Skeletal muscle tissue (tissue), 3 donors: ENCODE measurements at regions not wholly inside any gene's neighbourhood (a gene's known extent, or its start where the extent isn't known, plus 50 kb on each side); places are given as distances from the start of the nearest gene placed in this dataset.

ENCODE experiments used
- H3K27ac ChIP-seq: one replicate; pipeline ENCODE4 v1.7.0; 2013; ENCODE audit warnings: mild to moderate bottlenecking, low read depth, low read length, inconsistent platforms
- H3K27me3 ChIP-seq, 3 donors: one replicate each; pipeline ENCODE4 v1.7.0; 2013; ENCODE audit warnings: low read length in 3 of 3; ENCODE audit not compliant: control insufficient read depth in 3 of 3, insufficient read depth in 3 of 3
- H3K36me3 ChIP-seq, 3 donors: one replicate each; pipeline ENCODE4 v1.7.0; 2013; ENCODE audit warnings: low read length in 3 of 3; ENCODE audit not compliant: control insufficient read depth in 3 of 3, insufficient read depth in 3 of 3
- H3K4me1 ChIP-seq, 3 donors: one replicate each; pipeline ENCODE4 v1.7.0; 2013; ENCODE audit warnings: low read length in 3 of 3, mild to moderate bottlenecking in 3 of 3; ENCODE audit not compliant: control insufficient read depth in 3 of 3, insufficient read depth in 3 of 3
- H3K4me3 ChIP-seq, 3 donors: one replicate each; pipeline ENCODE4 v1.7.0; 2013; ENCODE audit warnings: low read length in 3 of 3
- H3K9ac ChIP-seq, 3 donors: one replicate each; pipeline ENCODE4 v1.7.0; 2013; ENCODE audit warnings: low read length in 3 of 3, mild to moderate bottlenecking in 3 of 3, moderate library complexity in 2 of 3, low read depth in 1 of 3
- H3K9me3 ChIP-seq, 3 donors: one replicate each; pipeline ENCODE4 v1.7.0; 2013; ENCODE audit warnings: low read length in 3 of 3; ENCODE audit not compliant: control insufficient read depth in 3 of 3
- donor health status: Osteomylitis.

- no peaks in the 10 kb centered on the region for H3K36me3 ChIP-seq
- H3K9ac ChIP-seq: no peak overlapping the region
- H3K4me3 ChIP-seq: no peak overlapping the region
- H3K27me3 ChIP-seq: no peaks in the 10 kb centered on the region
- H3K27ac ChIP-seq: no peak overlapping the region
- H3K4me1 ChIP-seq: no peaks in the 10 kb centered on the region
- H3K9me3 ChIP-seq: no peaks in the 10 kb centered on the region
These were observed 311.2 kb upstream of the LRATD1 start for GRCh38 chr2:14321357-14321756.

GRCh38 chr2:14322306-14322705 is 310.2 kb upstream of the LRATD1 start:
- Histone ChIP-seq H3K4me3 (no peak overlapping the region), H3K4me1 (no peaks in the 10 kb centered on the region), H3K27ac (no peak overlapping the region), H3K36me3 (no peaks in the 10 kb centered on the region), H3K27me3 (no peaks in the 10 kb centered on the region), H3K9me3 (no peaks in the 10 kb centered on the region), H3K9ac (no peak overlapping the region)

- H3K36me3 ChIP-seq: no peaks in the 10 kb centered on the region
- no peak overlapping the region for H3K9ac ChIP-seq
- no peak overlapping the region for H3K4me3 ChIP-seq
- no peaks in the 10 kb centered on the region for H3K4me1 ChIP-seq
- H3K9me3 ChIP-seq: no peaks in the 10 kb centered on the region
- H3K27ac ChIP-seq: no peak overlapping the region
- H3K27me3 ChIP-seq: no peaks in the 10 kb centered on the region
These were observed 308.2 kb upstream of the LRATD1 start for GRCh38 chr2:14324308-14324707.

- H3K4me3 ChIP-seq: no peak overlapping the region
- no peaks in the 10 kb centered on the region for H3K36me3 ChIP-seq
- no peaks in the 10 kb centered on the region for H3K4me1 ChIP-seq
- H3K27me3 ChIP-seq: no peaks in the 10 kb centered on the region
- H3K9me3 ChIP-seq: no peaks in the 10 kb centered on the region
- H3K9ac ChIP-seq: no peak overlapping the region
- H3K27ac ChIP-seq: no peak overlapping the region
These were observed 301.6 kb upstream of the LRATD1 start for GRCh38 chr2:14330884-14331283.

- Histone ChIP-seq H3K36me3 (no peaks in the 10 kb centered on the region), H3K9me3 (no peaks in the 10 kb centered on the region), H3K9ac (no peak overlapping the region), H3K27ac (no peak overlapping the region), H3K4me3 (no peak overlapping the region), H3K4me1 (no peaks in the 10 kb centered on the region), H3K27me3 (no peaks in the 10 kb centered on the region)
These were observed 295.6 kb upstream of the LRATD1 start for GRCh38 chr2:14336759-14337382.

GRCh38 chr2:14340703-14341102 is 291.8 kb upstream of the LRATD1 start:
- Histone ChIP-seq H3K27me3 (no peaks in the 10 kb centered on the region), H3K9ac (no peak overlapping the region), H3K9me3 (no peaks in the 10 kb centered on the region), H3K4me1 (no peaks in the 10 kb centered on the region), H3K36me3 (no peaks in the 10 kb centered on the region), H3K27ac (no peak overlapping the region), H3K4me3 (no peak overlapping the region)

GRCh38 chr2:14342313-14342712 is 290.2 kb upstream of the LRATD1 start:
- Histone ChIP-seq H3K27me3 (no peaks in the 10 kb centered on the region), H3K36me3 (no peaks in the 10 kb centered on the region), H3K9ac (no peak overlapping the region), H3K27ac (no peak overlapping the region), H3K9me3 (no peaks in the 10 kb centered on the region), H3K4me1 (no peaks in the 10 kb centered on the region), H3K4me3 (no peak overlapping the region)

GRCh38 chr2:14344355-14344754 is 288.2 kb upstream of the LRATD1 start:
- Histone ChIP-seq H3K9ac (no peak overlapping the region), H3K4me3 (no peak overlapping the region), H3K27ac (no peak overlapping the region), H3K27me3 (no peaks in the 10 kb centered on the region), H3K36me3 (no peaks in the 10 kb centered on the region), H3K9me3 (no peaks in the 10 kb centered on the region), H3K4me1 (no peaks in the 10 kb centered on the region)

GRCh38 chr2:14348247-14348646 is 284.3 kb upstream of the LRATD1 start:
- Histone ChIP-seq H3K4me1 (no peaks in the 10 kb centered on the region), H3K4me3 (no peak overlapping the region), H3K27ac (no peak overlapping the region), H3K9ac (no peak overlapping the region), H3K9me3 (no peaks in the 10 kb centered on the region), H3K36me3 (no peaks in the 10 kb centered on the region), H3K27me3 (no peaks in the 10 kb centered on the region)

GRCh38 chr2:14350856-14351255 is 281.7 kb upstream of the LRATD1 start:
- Histone ChIP-seq H3K9ac (no peak overlapping the region), H3K4me3 (no peak overlapping the region), H3K36me3 (no peaks in the 10 kb centered on the region), H3K27me3 (no peaks in the 10 kb centered on the region), H3K27ac (no peak overlapping the region), H3K9me3 (no peaks in the 10 kb centered on the region), H3K4me1 (no peaks in the 10 kb centered on the region)

GRCh38 chr2:14352067-14352466 is 280.4 kb upstream of the LRATD1 start:
- no peaks in the 10 kb centered on the region for H3K9me3 ChIP-seq
- H3K4me3 ChIP-seq: no peak overlapping the region
- H3K27me3 ChIP-seq: no peaks in the 10 kb centered on the region
- no peaks in the 10 kb centered on the region for H3K4me1 ChIP-seq
- no peak overlapping the region for H3K27ac ChIP-seq
- H3K9ac ChIP-seq: no peak overlapping the region
- no peaks in the 10 kb centered on the region for H3K36me3 ChIP-seq
